NB4 (cell line): ENCODE measurements at regions not wholly inside any gene's neighbourhood (a gene's known extent, or its start where the extent isn't known, plus 50 kb on each side); places are given as distances from the start of the nearest gene placed in this dataset.

Experiments
- DNase-seq: peaks from one replicate; pipeline ENCODE4 v3.0.0; 2010; ENCODE audit warnings: low read depth
- H3K4me3 ChIP-seq: one replicate; pipeline ENCODE4 v1.5.1; 2011; ENCODE audit warnings: mild to moderate bottlenecking, low read depth, low read length, moderate library complexity
- MYC ChIP-seq: IDR thresholded peaks from 2 replicates; pipeline ENCODE4 v1.6.1; 2011; ENCODE audit warnings: low read depth, low read length
- POLR2A ChIP-seq: IDR thresholded peaks from 2 replicates; pipeline ENCODE4 v1.6.1; 2011; ENCODE audit warnings: mild to moderate bottlenecking; ENCODE audit not compliant: insufficient read length; ENCODE audit errors: extremely low read depth
- TF ChIP-seq, protein P1 (sequence below): IDR thresholded peaks from one replicate; pipeline ENCODE4 v1.5.1; 2012; ENCODE audit warnings: low read depth, low read length
- TF ChIP-seq, protein P2 (sequence below): IDR thresholded peaks from 2 replicates; pipeline ENCODE4 v1.6.1; 2011; ENCODE audit warnings: low read depth, low read length

DNA sequence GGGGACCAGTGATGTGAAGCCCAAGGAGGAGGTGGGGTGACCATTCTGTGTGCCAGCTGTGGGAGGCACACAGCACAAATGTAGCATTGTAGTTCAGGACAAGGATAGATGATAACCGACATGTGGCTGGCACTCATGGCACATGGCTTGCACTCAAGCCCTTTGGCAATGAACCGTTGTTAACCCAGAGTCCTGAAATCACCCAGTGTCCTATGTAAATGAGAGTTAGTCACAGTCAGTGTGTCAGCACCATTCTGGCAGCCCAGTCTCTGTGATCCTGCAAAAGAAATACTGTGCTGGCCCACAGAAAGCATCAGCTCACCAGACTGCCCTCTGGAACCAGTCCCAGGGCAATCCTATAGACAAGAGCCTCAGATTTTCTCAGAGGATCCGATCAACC, 339.3 kb downstream of the MID1IP1 start:
- TF ChIP-seq, protein P1, sequence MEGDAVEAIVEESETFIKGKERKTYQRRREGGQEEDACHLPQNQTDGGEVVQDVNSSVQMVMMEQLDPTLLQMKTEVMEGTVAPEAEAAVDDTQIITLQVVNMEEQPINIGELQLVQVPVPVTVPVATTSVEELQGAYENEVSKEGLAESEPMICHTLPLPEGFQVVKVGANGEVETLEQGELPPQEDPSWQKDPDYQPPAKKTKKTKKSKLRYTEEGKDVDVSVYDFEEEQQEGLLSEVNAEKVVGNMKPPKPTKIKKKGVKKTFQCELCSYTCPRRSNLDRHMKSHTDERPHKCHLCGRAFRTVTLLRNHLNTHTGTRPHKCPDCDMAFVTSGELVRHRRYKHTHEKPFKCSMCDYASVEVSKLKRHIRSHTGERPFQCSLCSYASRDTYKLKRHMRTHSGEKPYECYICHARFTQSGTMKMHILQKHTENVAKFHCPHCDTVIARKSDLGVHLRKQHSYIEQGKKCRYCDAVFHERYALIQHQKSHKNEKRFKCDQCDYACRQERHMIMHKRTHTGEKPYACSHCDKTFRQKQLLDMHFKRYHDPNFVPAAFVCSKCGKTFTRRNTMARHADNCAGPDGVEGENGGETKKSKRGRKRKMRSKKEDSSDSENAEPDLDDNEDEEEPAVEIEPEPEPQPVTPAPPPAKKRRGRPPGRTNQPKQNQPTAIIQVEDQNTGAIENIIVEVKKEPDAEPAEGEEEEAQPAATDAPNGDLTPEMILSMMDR = no peak
- TF ChIP-seq MYC (no peak), POLR2A (no peak)
- TF ChIP-seq, protein P2, sequence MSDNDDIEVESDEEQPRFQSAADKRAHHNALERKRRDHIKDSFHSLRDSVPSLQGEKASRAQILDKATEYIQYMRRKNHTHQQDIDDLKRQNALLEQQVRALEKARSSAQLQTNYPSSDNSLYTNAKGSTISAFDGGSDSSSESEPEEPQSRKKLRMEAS = no peak
- H3K4me3 ChIP-seq = no peak overlapping the region

DNA sequence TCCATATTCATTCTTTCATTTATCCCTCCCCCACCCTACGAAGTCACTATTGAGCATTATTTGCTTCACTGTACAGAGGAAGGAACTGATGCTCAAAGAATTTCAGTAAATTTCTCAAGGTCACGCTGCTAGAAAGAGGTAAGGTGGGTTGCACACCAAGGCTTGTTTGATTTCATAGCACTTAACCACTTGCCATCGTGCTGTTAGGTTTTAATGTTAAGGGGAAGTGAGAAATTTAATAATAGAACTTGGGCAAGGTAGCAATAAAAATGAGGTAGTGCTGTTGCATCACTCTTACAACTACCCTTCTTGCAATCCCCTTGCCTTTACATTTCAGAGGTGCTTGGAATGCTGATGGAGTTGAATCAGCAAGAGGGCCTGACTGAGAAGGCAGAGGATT, 343.1 kb downstream of the MID1IP1 start:
- H3K4me3 ChIP-seq = no peak overlapping the region
- DNase-seq = peak; percentile 58
- TF ChIP-seq, protein P2 = no peak
- no peak for TF ChIP-seq MYC
- TF ChIP-seq POLR2A = no peak
- TF ChIP-seq, protein P1 = no peak

More for the DNA sequence above, 339.3 kb downstream of the MID1IP1 start:
- DNase-seq = no peak

DNA sequence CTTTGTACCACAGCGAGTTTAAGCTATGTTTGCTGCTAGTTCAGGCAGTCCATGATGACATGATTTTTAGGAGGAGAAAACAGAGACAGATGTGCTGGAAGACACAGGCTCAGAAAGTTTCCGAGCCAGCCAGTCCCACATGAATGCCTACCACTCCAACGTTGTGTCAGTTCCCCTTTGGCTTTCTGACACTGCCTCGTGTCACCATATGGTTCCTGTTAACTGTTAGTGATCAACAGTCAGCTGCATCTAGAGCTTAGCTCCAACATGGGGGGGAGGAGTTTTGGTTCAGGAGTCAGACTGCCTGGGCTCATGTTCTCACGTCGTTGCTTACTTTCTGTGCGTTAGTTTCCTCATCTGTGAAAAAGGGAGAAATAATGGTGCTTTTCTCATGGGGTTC, 343.7 kb downstream of the MID1IP1 start:
- peak; percentile 76 for DNase-seq

DNA sequence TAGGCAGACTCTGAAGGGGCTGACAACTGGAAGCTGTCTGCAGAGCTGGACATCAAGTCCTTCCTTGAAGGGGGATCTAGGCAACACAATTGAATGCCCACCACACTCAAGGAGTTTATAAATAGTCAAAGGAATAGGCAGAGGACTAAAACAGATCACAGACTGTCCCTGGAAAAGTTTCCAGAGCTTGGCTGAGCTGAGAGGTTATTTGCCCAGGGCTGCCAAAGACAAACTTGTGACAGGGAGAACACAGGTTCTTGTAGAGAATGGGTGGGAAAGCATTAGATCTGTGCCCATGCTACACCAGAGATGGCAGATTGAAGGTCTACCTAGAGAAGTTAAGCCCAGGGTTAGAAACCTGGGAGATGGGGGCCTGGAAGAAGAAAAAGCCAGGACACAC, 344.6 kb downstream of the MID1IP1 start:
- no peak overlapping the region for H3K4me3 ChIP-seq
- no peak for DNase-seq
- TF ChIP-seq MYC = no peak
- TF ChIP-seq POLR2A = no peak
- TF ChIP-seq, protein P2 = no peak

More for the DNA sequence above, 343.7 kb downstream of the MID1IP1 start:
- H3K4me3 ChIP-seq = no peak overlapping the region
- TF ChIP-seq, protein P1 = no peak
- TF ChIP-seq POLR2A = no peak
- TF ChIP-seq MYC = peak; percentile 49
- TF ChIP-seq, protein P2 = peak; percentile 53

DNA sequence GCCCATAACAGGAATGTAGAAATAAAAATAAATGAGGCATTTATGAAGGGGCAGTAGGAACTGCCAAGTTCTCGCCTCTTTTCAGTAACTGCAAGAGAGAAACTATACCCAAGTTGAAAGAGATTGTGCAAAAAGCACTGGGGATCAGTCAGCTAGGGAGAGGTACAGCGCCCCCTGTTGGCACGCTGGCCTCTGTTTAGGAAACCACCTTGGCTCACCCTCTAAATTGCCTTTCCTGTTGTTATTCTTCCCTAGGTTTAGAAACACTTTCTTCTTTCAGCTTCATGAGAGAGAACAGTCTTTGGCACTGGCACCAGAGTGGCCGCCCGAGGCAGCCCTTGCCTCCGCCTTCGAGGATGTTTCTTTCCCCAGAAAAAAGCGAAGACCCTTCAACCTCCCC, 348.5 kb downstream of the MID1IP1 start:
- peak; percentile 16; the same call in 1 of the 2 replicates for TF ChIP-seq MYC
- TF ChIP-seq, protein P1 = peak; percentile 85
- no peak for TF ChIP-seq POLR2A
- TF ChIP-seq, protein P2 = peak; percentile 23; the same call in 1 of the 2 replicates
- DNase-seq = peak; percentile 74
- H3K4me3 ChIP-seq = no peak overlapping the region

DNA sequence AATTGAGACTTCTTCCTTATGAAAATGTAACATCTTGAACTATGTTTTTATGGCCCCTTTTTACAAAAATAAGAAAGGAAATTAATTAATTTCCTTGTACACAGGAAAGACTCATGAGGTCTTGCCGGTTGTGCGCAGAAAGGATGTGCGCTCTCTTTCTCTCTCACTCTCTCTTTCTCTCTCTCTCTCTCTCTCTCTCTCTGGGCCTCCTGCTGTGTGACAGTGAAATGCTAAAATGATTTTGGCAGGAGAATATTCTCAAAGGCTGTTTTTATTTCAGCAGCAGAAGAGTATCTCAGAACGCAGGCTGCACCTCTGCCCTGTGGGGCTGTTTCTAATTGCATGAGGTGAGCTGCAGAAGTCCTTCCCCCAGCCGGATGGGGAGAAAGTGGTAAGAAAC, 349.0 kb downstream of the MID1IP1 start:
- H3K4me3 ChIP-seq = no peak overlapping the region
- TF ChIP-seq MYC (no peak), POLR2A (no peak)
- TF ChIP-seq, protein P2 = no peak
- TF ChIP-seq, protein P1 = no peak
- DNase-seq = no peak
